DND-41 (cell line): ENCODE measurements at regions not wholly inside any gene's neighbourhood (a gene's known extent, or its start where the extent isn't known, plus 50 kb on each side); places are given as distances from the start of the nearest gene placed in this dataset.

Experiments
- ATAC-seq: fragments of 200-7000 bp; cut with Tn5 transposase; 3 replicates; pipeline ENCODE4 v1.9.1; 2021; ENCODE audit warnings: low read depth; ENCODE audit not compliant: insufficient read depth
- DNase-seq: peaks from one replicate; pipeline ENCODE4 v3.0.0-alpha.2; 2020
- H2AFZ ChIP-seq: 2 replicates; pipeline ENCODE4 v1.6.0; 2012; ENCODE audit warnings: low read depth, low read length
- H3K27ac ChIP-seq: 2 replicates; pipeline ENCODE4 v1.5.1; 2012; ENCODE audit warnings: low read length, inconsistent platforms
- H3K27me3 ChIP-seq: fragments of 200-600 bp; sonication (generic); 2 replicates; pipeline ENCODE4 v1.6.0; 2012; ENCODE audit warnings: low read length, mild to moderate bottlenecking, inconsistent platforms; ENCODE audit not compliant: insufficient read depth, poor library complexity
- H3K36me3 ChIP-seq: 2 replicates; pipeline ENCODE4 v1.5.1; 2012; ENCODE audit warnings: low read length, inconsistent platforms; ENCODE audit not compliant: insufficient read depth
- H3K4me1 ChIP-seq: 2 replicates; pipeline ENCODE4 v1.5.1; 2012; ENCODE audit warnings: mild to moderate bottlenecking, low read length; ENCODE audit not compliant: insufficient read depth
- H3K4me2 ChIP-seq: 2 replicates; pipeline ENCODE4 v1.6.0; 2012; ENCODE audit warnings: mild to moderate bottlenecking, moderate library complexity, low read length, inconsistent platforms; ENCODE audit not compliant: insufficient read depth
- H3K4me3 ChIP-seq, 2 experiments: fragments of 200-600 bp in 1 of 2; shearing (Covaris generic) in 1 of 2; 2 replicates each; pipeline ENCODE4 v1.5.1; 2012 to 2016; ENCODE audit warnings: inconsistent platforms in 2 of 2, low read length in 2 of 2, mild to moderate bottlenecking in 2 of 2, low read depth in 1 of 2, moderate library complexity in 1 of 2
- H3K79me2 ChIP-seq: 2 replicates; pipeline ENCODE4 v1.6.0; 2012; ENCODE audit warnings: low read length, inconsistent platforms; ENCODE audit not compliant: insufficient read depth
- H3K9ac ChIP-seq: 2 replicates; pipeline ENCODE4 v1.6.0; 2012; ENCODE audit warnings: low read depth, mild to moderate bottlenecking, inconsistent platforms, low read length, moderate library complexity
- H3K9me3 ChIP-seq: 2 replicates; pipeline ENCODE4 v1.5.1; 2012; ENCODE audit warnings: low read length, moderate library complexity, mild to moderate bottlenecking, inconsistent platforms; ENCODE audit not compliant: insufficient read depth, severe bottlenecking
- H4K20me1 ChIP-seq: 2 replicates; pipeline ENCODE4 v1.6.0; 2012; ENCODE audit warnings: low read length; ENCODE audit not compliant: insufficient read depth
- CTCF ChIP-seq: IDR thresholded peaks from 2 replicates; pipeline ENCODE4 v1.5.1; 2012; ENCODE audit warnings: borderline replicate concordance, low read length, moderate library complexity, mild to moderate bottlenecking; ENCODE audit not compliant: poor library complexity, severe bottlenecking; ENCODE audit errors: extremely low read depth
- EZH2 ChIP-seq: IDR thresholded peaks from 3 replicates; pipeline ENCODE4 v1.6.1; 2012; ENCODE audit warnings: borderline replicate concordance, low read depth, mild to moderate bottlenecking, moderate library complexity, low read length, inconsistent platforms; ENCODE audit not compliant: severe bottlenecking

- peaks cover 12% of the 10 kb centered on the region for H3K9me3 ChIP-seq
- H3K79me2 ChIP-seq: no peaks in the 10 kb centered on the region
- ATAC-seq: no peak
- TF ChIP-seq CTCF (no peak), EZH2 (no peak)
- H2AFZ ChIP-seq: no peak overlapping the region
- no peaks in the 10 kb centered on the region for H3K4me1 ChIP-seq
- no peaks in the 10 kb centered on the region for H4K20me1 ChIP-seq
- H3K27ac ChIP-seq: no peak overlapping the region
- H3K4me2 ChIP-seq: no peak overlapping the region
- H3K9ac ChIP-seq: no peak overlapping the region
- H3K36me3 ChIP-seq: no peaks in the 10 kb centered on the region
- no peak overlapping the region for H3K4me3 ChIP-seq
- no peaks in the 10 kb centered on the region for H3K27me3 ChIP-seq
- DNase-seq: no peak
These were observed 302.7 kb upstream of the NREP start for GRCh38 chr5:112059579-112060135.

DNA sequence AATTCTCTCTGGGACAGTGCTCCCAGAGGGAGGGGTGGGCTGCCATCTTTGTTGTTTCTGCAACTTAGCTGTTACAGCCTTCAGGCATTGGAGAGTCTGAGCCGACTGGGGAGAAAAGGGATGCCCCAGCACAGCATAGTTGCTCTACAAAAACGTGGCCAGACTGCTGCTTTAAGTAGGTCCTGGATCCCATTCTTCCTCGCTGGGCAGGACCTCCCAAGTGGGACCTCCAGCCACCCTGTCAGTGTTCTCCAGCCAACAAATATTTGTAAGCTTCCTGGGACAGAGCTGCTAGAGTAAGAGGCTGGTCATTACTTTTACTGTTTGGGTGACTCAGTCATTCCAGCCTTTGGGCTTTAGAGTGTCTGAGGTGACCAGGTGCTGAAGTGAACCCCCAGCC, 292.7 kb upstream of the NREP start:
- H3K9me3 ChIP-seq: peaks cover 19% of the 10 kb centered on the region
- H4K20me1 ChIP-seq: no peaks in the 10 kb centered on the region
- no peaks in the 10 kb centered on the region for H3K27me3 ChIP-seq
- H2AFZ ChIP-seq: no peak overlapping the region
- TF ChIP-seq EZH2: no peak
- no peak for TF ChIP-seq CTCF
- no peak overlapping the region for H3K9ac ChIP-seq
- no peaks in the 10 kb centered on the region for H3K36me3 ChIP-seq
- no peak overlapping the region for H3K4me3 ChIP-seq
- H3K4me2 ChIP-seq: no peak overlapping the region
- ATAC-seq (no peak), DNase-seq (no peak)
- no peaks in the 10 kb centered on the region for H3K4me1 ChIP-seq
- H3K79me2 ChIP-seq: no peaks in the 10 kb centered on the region
- H3K27ac ChIP-seq: no peak overlapping the region

DNA sequence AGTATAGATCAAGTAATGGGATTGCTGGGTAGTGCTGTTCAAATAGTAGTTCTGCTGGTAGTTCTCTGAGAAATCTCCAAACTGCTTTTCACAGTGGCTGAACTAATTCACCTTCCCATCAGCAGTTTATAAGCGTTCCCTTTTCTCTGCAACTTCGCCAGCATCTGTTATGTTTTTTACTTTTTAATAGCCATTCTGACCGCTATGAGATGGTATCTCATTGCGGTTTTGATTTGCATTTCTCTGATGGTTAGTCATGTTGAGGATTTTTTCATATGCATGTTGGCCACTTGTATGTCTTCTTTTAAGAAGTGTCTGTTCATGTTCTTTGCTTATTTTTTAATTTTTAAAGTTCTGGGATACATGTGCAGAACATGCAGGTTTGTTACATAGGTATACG, 279.2 kb upstream of the NREP start:
- no peak for TF ChIP-seq EZH2
- no peak for TF ChIP-seq CTCF
- Histone ChIP-seq H3K27me3 (no peaks in the 10 kb centered on the region), H3K79me2 (no peaks in the 10 kb centered on the region), H4K20me1 (no peaks in the 10 kb centered on the region), H2AFZ (no peak overlapping the region), H3K36me3 (no peaks in the 10 kb centered on the region), H3K9ac (no peak overlapping the region), H3K4me3 (no peak overlapping the region), H3K9me3 (no peaks in the 10 kb centered on the region), H3K4me1 (no peaks in the 10 kb centered on the region), H3K4me2 (no peak overlapping the region), H3K27ac (no peak overlapping the region)
- ATAC-seq (no peak), DNase-seq (no peak)
